SK-N-SH (cell line): ENCODE measurements at regions not wholly inside any gene's neighbourhood (a gene's known extent, or its start where the extent isn't known, plus 50 kb on each side); places are given as distances from the start of the nearest gene placed in this dataset.

Source experiments
- CTCF ChIA-PET: fragments of 300-600, 350-600 bp; formaldehyde crosslinking; extraction: SDS; loops from one replicate; lab custom pipeline; 2021; lab: Yijun Ruan, JAX
- POLR2A ChIA-PET: fragments of 350-600 bp; sonication (Branson Sonifier 250); formaldehyde crosslinking; extraction: SDS; loops from one replicate; lab custom pipeline; 2020; ENCODE audit warnings: antibody characterized with exemption, inconsistent platforms; lab: Yijun Ruan, JAX
- DNase-seq: peaks from one replicate; pipeline ENCODE4 v3.0.0; 2012
- H2AFZ ChIP-seq: fragments of 200-600 bp; sonication (generic); 2 replicates; pipeline ENCODE4 v1.8.1; 2016; ENCODE audit warnings: antibody characterized with exemption, mild to moderate bottlenecking, low read depth
- H3F3A ChIP-seq: fragments of 200-600 bp; sonication (generic); replicated peaks from 2 replicates; pipeline ENCODE3; 2016; ENCODE audit warnings: antibody characterized with exemption, mild to moderate bottlenecking; ENCODE audit not compliant: insufficient read depth
- H3K27ac ChIP-seq, 2 experiments: fragments of 200-500 bp in 1 of 2; fragments of 200-600 bp in 1 of 2; sonication (Bioruptor generic) in 1 of 2; sonication (generic), shearing (Covaris generic) in 1 of 2; 2 replicates each; pipeline versions ENCODE4 v1.5.1 to v1.6.1; 2014 to 2016; ENCODE audit warnings: low read depth in 2 of 2, inconsistent platforms in 1 of 2, low read length in 1 of 2, mild to moderate bottlenecking in 1 of 2, mixed read lengths in 1 of 2
- H3K27me3 ChIP-seq: fragments of 200-600 bp; sonication (generic), shearing (Covaris generic); 2 replicates; pipeline ENCODE4 v1.6.1; 2016; ENCODE audit warnings: mixed run types; ENCODE audit not compliant: insufficient read depth
- H3K36me3 ChIP-seq, 2 experiments: fragments of 200-500 bp in 1 of 2; fragments of 200-600 bp in 1 of 2; sonication (Bioruptor generic) in 1 of 2; sonication (generic) in 1 of 2; replicated peaks in 1 of 2; 2 replicates each; pipeline versions ENCODE3 to v1.5.1; 2014 to 2016; ENCODE audit warnings: low read length in 1 of 2, mild to moderate bottlenecking in 1 of 2; ENCODE audit not compliant: insufficient read depth in 2 of 2, control insufficient read depth in 1 of 2
- H3K4me1 ChIP-seq, 2 experiments: fragments of 200-500 bp in 1 of 2; fragments of 200-600 bp in 1 of 2; sonication (Bioruptor generic) in 1 of 2; sonication (generic), shearing (Covaris generic) in 1 of 2; 2 replicates each; pipeline versions ENCODE4 v1.5.1 to v1.6.1; 2014 to 2016; ENCODE audit warnings: low read depth in 1 of 2, low read length in 1 of 2, mixed run types in 1 of 2; ENCODE audit not compliant: insufficient read depth in 2 of 2, control insufficient read depth in 1 of 2
- H3K4me2 ChIP-seq: fragments of 200-600 bp; sonication (generic), shearing (Covaris generic); 2 replicates; pipeline ENCODE4 v1.6.1; 2017; ENCODE audit warnings: mixed run types
- H3K4me3 ChIP-seq, 2 experiments: fragments of 200-500 bp in 1 of 2; fragments of 200-600 bp in 1 of 2; sonication (Bioruptor generic) in 1 of 2; sonication (generic), shearing (Covaris generic) in 1 of 2; 2 replicates each; pipeline versions ENCODE4 v1.5.1 to v1.8.1; 2014 to 2016; ENCODE audit warnings: low read depth in 2 of 2, inconsistent platforms in 1 of 2, low read length in 1 of 2, mild to moderate bottlenecking in 1 of 2, mixed read lengths in 1 of 2, moderate library complexity in 1 of 2
- H3K79me2 ChIP-seq: fragments of 200-600 bp; sonication (generic); 2 replicates; pipeline ENCODE4 v1.8.1; 2017; ENCODE audit warnings: mild to moderate bottlenecking; ENCODE audit not compliant: insufficient read depth
- H3K9ac ChIP-seq: fragments of 200-600 bp; sonication (generic); 2 replicates; pipeline ENCODE4 v1.6.1; 2017; ENCODE audit warnings: mixed run types
- H3K9me2 ChIP-seq: fragments of 200-600 bp; sonication (generic); 2 replicates; pipeline ENCODE4 v1.6.1; 2017; ENCODE audit warnings: mixed run types
- H3K9me3 ChIP-seq: fragments of 200-600 bp; sonication (generic); 2 replicates; pipeline ENCODE4 v1.6.1; 2017; ENCODE audit warnings: mixed run types, mild to moderate bottlenecking, moderate library complexity
- H4K20me1 ChIP-seq: fragments of 200-600 bp; sonication (generic); 2 replicates; pipeline ENCODE4 v1.6.1; 2017; ENCODE audit warnings: mild to moderate bottlenecking, mixed run types; ENCODE audit not compliant: insufficient read depth
- CHD2 ChIP-seq: fragments of 150-350 bp; IDR thresholded peaks from 2 replicates; pipeline ENCODE4 v1.6.1; 2018; ENCODE audit warnings: low read length; ENCODE audit not compliant: partially characterized antibody
- EP300 ChIP-seq, 2 experiments: IDR thresholded peaks; 2 replicates each; pipeline versions ENCODE4 v1.4.0 to v1.6.1; 2012; ENCODE audit warnings: borderline replicate concordance in 1 of 2, low read depth in 1 of 2, low read length in 1 of 2
- FOSL2 ChIP-seq: IDR thresholded peaks from 2 replicates; pipeline ENCODE4 v1.4.0; 2012; ENCODE audit warnings: low read depth, mild to moderate bottlenecking, moderate library complexity, borderline replicate concordance
- FOXM1 ChIP-seq: IDR thresholded peaks from 2 replicates; pipeline ENCODE4 v1.4.0; 2012; ENCODE audit warnings: low read depth, mild to moderate bottlenecking
- GABPA ChIP-seq: IDR thresholded peaks from 2 replicates; pipeline ENCODE4 v1.4.0; 2012; ENCODE audit warnings: low read depth, mild to moderate bottlenecking
- GATA2 ChIP-seq: sonication (generic); formaldehyde crosslinking; IDR thresholded peaks from 2 replicates; pipeline ENCODE4 v1.5.0; 2020; ENCODE audit warnings: mild to moderate bottlenecking, missing genetic modification reagents
- POLR2AphosphoS5 ChIP-seq: IDR thresholded peaks from 2 replicates; pipeline ENCODE4 v1.6.1; 2012; ENCODE audit warnings: low read depth, low read length
- RAD21 ChIP-seq: IDR thresholded peaks from 2 replicates; pipeline ENCODE4 v1.6.1; 2012; ENCODE audit warnings: mild to moderate bottlenecking, low read length
- RXRA ChIP-seq: IDR thresholded peaks from 2 replicates; pipeline ENCODE4 v1.4.0; 2012; ENCODE audit warnings: low read depth, mild to moderate bottlenecking, borderline replicate concordance
- SIN3A ChIP-seq: IDR thresholded peaks from 2 replicates; pipeline ENCODE4 v1.6.1; 2012; ENCODE audit warnings: low read depth, mild to moderate bottlenecking, low read length, moderate library complexity, borderline replicate concordance
- SMC3 ChIP-seq: IDR thresholded peaks from 2 replicates; pipeline ENCODE4 v1.6.1; 2012; ENCODE audit warnings: low read depth, low read length, improper control_type of control experiment
- TCF12 ChIP-seq: IDR thresholded peaks from 2 replicates; pipeline ENCODE4 v1.4.0; 2012
- WGBS: methylation state at CpG from one replicate; pipeline ENCODE4 v1.1.6; 2017; ENCODE audit warnings: low lambda C conversion rate; 5-methylcytosine and 5-hydroxymethylcytosine counted together
- TF ChIP-seq, protein P1 (sequence below): fragments of 150-350 bp; IDR thresholded peaks from 2 replicates; pipeline ENCODE4 v1.6.1; 2017; ENCODE audit warnings: antibody characterized with exemption, low read length, low read depth, borderline replicate concordance
- TF ChIP-seq, protein P2 (sequence below): IDR thresholded peaks from 2 replicates; pipeline ENCODE4 v1.4.0; 2012; ENCODE audit warnings: low read depth, borderline replicate concordance
- TF ChIP-seq, protein P3 (sequence below): IDR thresholded peaks from 2 replicates; pipeline ENCODE4 v1.6.1; 2012; ENCODE audit warnings: mild to moderate bottlenecking, low read depth, low read length, moderate library complexity
- TF ChIP-seq, protein P4 (sequence below): IDR thresholded peaks from 2 replicates; pipeline ENCODE4 v1.4.0; 2012; ENCODE audit warnings: low read depth

DNA sequence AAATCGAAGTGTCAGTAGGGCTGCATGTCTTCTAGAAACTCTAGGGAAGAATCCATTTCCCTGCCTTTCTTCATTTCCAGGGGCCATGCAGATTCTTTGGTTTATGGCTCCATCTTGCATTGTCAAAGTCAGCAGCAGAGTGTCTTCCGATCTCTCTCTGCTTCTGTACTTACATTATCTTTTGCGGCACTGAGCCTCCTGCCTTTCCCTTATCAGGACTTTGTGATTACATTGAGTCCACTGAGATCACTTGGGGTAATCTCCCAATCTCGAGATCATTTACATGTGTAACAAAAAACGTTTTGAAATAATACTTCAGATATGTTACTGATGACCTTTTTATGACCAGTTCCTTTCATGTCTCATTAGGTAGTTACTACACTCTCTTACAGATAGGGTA, 695.9 kb downstream of the NSUN3 start:
- POLR2A ChIA-PET: no interaction called here
- H3K79me2 ChIP-seq: no peaks in the 10 kb centered on the region
- no peaks in the 10 kb centered on the region for H3K4me1 ChIP-seq
- H3K4me3 ChIP-seq: no peak overlapping the region
- 33% methylated on average over 5 of the region's 5 CpGs for WGBS
- H3K9me2 ChIP-seq: no peaks in the 10 kb centered on the region
- H3K27me3 ChIP-seq: no peaks in the 10 kb centered on the region
- H3K9ac ChIP-seq: no peak overlapping the region
- TF ChIP-seq, protein P1, sequence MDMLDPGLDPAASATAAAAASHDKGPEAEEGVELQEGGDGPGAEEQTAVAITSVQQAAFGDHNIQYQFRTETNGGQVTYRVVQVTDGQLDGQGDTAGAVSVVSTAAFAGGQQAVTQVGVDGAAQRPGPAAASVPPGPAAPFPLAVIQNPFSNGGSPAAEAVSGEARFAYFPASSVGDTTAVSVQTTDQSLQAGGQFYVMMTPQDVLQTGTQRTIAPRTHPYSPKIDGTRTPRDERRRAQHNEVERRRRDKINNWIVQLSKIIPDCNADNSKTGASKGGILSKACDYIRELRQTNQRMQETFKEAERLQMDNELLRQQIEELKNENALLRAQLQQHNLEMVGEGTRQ: no peak
- TF ChIP-seq, protein P2, sequence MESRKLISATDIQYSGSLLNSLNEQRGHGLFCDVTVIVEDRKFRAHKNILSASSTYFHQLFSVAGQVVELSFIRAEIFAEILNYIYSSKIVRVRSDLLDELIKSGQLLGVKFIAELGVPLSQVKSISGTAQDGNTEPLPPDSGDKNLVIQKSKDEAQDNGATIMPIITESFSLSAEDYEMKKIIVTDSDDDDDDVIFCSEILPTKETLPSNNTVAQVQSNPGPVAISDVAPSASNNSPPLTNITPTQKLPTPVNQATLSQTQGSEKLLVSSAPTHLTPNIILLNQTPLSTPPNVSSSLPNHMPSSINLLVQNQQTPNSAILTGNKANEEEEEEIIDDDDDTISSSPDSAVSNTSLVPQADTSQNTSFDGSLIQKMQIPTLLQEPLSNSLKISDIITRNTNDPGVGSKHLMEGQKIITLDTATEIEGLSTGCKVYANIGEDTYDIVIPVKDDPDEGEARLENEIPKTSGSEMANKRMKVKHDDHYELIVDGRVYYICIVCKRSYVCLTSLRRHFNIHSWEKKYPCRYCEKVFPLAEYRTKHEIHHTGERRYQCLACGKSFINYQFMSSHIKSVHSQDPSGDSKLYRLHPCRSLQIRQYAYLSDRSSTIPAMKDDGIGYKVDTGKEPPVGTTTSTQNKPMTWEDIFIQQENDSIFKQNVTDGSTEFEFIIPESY: no peak
- TF ChIP-seq POLR2AphosphoS5 (no peak), CHD2 (no peak), FOXM1 (no peak), GABPA (no peak), EP300 (IDR thresholded peaks at IDR 0.05; ENCODE audit: borderline replicate concordance in 1 of 2, low read depth in 1 of 2, low read length in 1 of 2) (no peak), FOSL2 (no peak), RAD21 (no peak), SIN3A (no peak), TCF12 (no peak), GATA2 (CRISPR knock-in tag) (no peak), RXRA (no peak), SMC3 (no peak)
- TF ChIP-seq, protein P3, sequence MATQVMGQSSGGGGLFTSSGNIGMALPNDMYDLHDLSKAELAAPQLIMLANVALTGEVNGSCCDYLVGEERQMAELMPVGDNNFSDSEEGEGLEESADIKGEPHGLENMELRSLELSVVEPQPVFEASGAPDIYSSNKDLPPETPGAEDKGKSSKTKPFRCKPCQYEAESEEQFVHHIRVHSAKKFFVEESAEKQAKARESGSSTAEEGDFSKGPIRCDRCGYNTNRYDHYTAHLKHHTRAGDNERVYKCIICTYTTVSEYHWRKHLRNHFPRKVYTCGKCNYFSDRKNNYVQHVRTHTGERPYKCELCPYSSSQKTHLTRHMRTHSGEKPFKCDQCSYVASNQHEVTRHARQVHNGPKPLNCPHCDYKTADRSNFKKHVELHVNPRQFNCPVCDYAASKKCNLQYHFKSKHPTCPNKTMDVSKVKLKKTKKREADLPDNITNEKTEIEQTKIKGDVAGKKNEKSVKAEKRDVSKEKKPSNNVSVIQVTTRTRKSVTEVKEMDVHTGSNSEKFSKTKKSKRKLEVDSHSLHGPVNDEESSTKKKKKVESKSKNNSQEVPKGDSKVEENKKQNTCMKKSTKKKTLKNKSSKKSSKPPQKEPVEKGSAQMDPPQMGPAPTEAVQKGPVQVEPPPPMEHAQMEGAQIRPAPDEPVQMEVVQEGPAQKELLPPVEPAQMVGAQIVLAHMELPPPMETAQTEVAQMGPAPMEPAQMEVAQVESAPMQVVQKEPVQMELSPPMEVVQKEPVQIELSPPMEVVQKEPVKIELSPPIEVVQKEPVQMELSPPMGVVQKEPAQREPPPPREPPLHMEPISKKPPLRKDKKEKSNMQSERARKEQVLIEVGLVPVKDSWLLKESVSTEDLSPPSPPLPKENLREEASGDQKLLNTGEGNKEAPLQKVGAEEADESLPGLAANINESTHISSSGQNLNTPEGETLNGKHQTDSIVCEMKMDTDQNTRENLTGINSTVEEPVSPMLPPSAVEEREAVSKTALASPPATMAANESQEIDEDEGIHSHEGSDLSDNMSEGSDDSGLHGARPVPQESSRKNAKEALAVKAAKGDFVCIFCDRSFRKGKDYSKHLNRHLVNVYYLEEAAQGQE: no peak
- TF ChIP-seq, protein P4, sequence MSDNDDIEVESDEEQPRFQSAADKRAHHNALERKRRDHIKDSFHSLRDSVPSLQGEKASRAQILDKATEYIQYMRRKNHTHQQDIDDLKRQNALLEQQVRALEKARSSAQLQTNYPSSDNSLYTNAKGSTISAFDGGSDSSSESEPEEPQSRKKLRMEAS: no peak
- no peaks in the 10 kb centered on the region for H4K20me1 ChIP-seq
- no peak for DNase-seq
- H3F3A ChIP-seq: no peaks in the 10 kb centered on the region
- H3K9me3 ChIP-seq: no peaks in the 10 kb centered on the region
- no peaks in the 10 kb centered on the region for H3K36me3 ChIP-seq
- H3K4me2 ChIP-seq: no peak overlapping the region
- CTCF ChIA-PET: no interaction called here
- H3K27ac ChIP-seq: no peak overlapping the region
- no peak overlapping the region for H2AFZ ChIP-seq
